Smooth muscle cell (in vitro differentiated cells): ENCODE measurements at regions not wholly inside any gene's neighbourhood (a gene's known extent, or its start where the extent isn't known, plus 50 kb on each side); places are given as distances from the start of the nearest gene placed in this dataset.

ENCODE experiments used
- DNase-seq: peaks from one replicate; lab custom pipeline; 2025; ENCODE audit not compliant: unreplicated experiment; lab: John Stamatoyannopoulos, UW
- H2AFZ ChIP-seq: fragments of 200-600 bp; sonication (generic); 2 replicates; pipeline ENCODE4 v1.6.0; 2016; ENCODE audit warnings: antibody characterized with exemption, low read depth, mild to moderate bottlenecking
- H3F3A ChIP-seq: fragments of 200-600 bp; sonication (generic); 2 replicates; pipeline ENCODE4 v1.6.0; 2017; ENCODE audit warnings: antibody characterized with exemption, low read depth
- H3K27ac ChIP-seq: fragments of 200-600 bp; sonication (generic); 2 replicates; pipeline ENCODE4 v1.5.1; 2016; ENCODE audit warnings: low read depth, mild to moderate bottlenecking
- H3K27me3 ChIP-seq: fragments of 200-600 bp; sonication (generic); 2 replicates; pipeline ENCODE4 v1.6.1; 2016; ENCODE audit warnings: low read depth, mild to moderate bottlenecking
- H3K36me3 ChIP-seq: fragments of 200-600 bp; sonication (generic); 2 replicates; pipeline ENCODE4 v1.5.1; 2016; ENCODE audit warnings: low read depth
- H3K4me1 ChIP-seq: fragments of 200-600 bp; sonication (generic); 2 replicates; pipeline ENCODE4 v1.5.1; 2016; ENCODE audit warnings: low read depth
- H3K4me2 ChIP-seq: fragments of 200-600 bp; sonication (generic); 2 replicates; pipeline ENCODE4 v1.6.0; 2016; ENCODE audit warnings: mild to moderate bottlenecking
- H3K4me3 ChIP-seq: fragments of 200-600 bp; sonication (generic); 2 replicates; pipeline ENCODE4 v1.5.1; 2016; ENCODE audit warnings: mild to moderate bottlenecking
- H3K79me2 ChIP-seq: fragments of 200-600 bp; sonication (generic); 2 replicates; pipeline ENCODE4 v1.6.0; 2016; ENCODE audit warnings: low read depth, mild to moderate bottlenecking
- H3K9ac ChIP-seq: fragments of 200-600 bp; sonication (generic); 2 replicates; pipeline ENCODE4 v1.6.0; 2016; ENCODE audit warnings: low read depth
- H3K9me3 ChIP-seq: fragments of 200-600 bp; sonication (generic); replicated peaks from 2 replicates; pipeline ENCODE4 v1.5.1; 2016; ENCODE audit warnings: low read depth
- H4K20me1 ChIP-seq: fragments of 200-600 bp; sonication (generic); 2 replicates; pipeline ENCODE4 v1.6.0; 2016; ENCODE audit warnings: low read depth
- WGBS: methylation state at CpG from one replicate; pipeline ENCODE4 v1.1.7; 2016; ENCODE audit warnings: low lambda C conversion rate; 5-methylcytosine and 5-hydroxymethylcytosine counted together
- TF ChIP-seq, protein P1 (sequence below): fragments of 200-600 bp; sonication (generic); IDR thresholded peaks from 2 replicates; pipeline ENCODE4 v1.5.1; 2017; ENCODE audit warnings: borderline replicate concordance, mild to moderate bottlenecking, antibody characterized with exemption; ENCODE audit not compliant: insufficient read depth, poor library complexity, severe bottlenecking

DNA sequence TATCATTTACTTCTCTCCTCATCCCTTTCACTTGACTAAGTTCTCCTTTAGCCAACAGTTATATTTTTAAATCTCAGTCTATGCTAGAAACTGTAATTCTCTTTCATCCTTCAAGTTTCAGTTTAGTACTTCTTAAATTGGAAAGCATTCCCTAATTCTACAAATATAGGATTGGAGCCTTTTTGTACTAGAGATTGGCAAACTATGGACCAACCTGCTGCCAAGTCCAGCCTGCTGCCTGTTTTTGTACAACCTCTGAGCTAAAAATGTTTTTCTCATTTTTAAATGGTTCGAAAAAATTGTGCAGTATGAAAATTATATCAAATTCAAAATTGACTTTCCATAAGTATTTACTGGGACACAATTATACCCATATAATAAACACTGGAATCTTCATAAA is 1381.5 kb upstream of the SPRY2 start:
- H3K4me3 ChIP-seq: no peak overlapping the region
- 92% methylated on average over 1 of the region's 1 CpG for WGBS
- no peak for DNase-seq
- no peaks in the 10 kb centered on the region for H3F3A ChIP-seq
- TF ChIP-seq, protein P1, sequence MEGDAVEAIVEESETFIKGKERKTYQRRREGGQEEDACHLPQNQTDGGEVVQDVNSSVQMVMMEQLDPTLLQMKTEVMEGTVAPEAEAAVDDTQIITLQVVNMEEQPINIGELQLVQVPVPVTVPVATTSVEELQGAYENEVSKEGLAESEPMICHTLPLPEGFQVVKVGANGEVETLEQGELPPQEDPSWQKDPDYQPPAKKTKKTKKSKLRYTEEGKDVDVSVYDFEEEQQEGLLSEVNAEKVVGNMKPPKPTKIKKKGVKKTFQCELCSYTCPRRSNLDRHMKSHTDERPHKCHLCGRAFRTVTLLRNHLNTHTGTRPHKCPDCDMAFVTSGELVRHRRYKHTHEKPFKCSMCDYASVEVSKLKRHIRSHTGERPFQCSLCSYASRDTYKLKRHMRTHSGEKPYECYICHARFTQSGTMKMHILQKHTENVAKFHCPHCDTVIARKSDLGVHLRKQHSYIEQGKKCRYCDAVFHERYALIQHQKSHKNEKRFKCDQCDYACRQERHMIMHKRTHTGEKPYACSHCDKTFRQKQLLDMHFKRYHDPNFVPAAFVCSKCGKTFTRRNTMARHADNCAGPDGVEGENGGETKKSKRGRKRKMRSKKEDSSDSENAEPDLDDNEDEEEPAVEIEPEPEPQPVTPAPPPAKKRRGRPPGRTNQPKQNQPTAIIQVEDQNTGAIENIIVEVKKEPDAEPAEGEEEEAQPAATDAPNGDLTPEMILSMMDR: no peak
- H3K79me2 ChIP-seq: no peaks in the 10 kb centered on the region
- no peaks in the 10 kb centered on the region for H3K27me3 ChIP-seq
- H2AFZ ChIP-seq: no peak overlapping the region
- no peaks in the 10 kb centered on the region for H4K20me1 ChIP-seq
- no peak overlapping the region for H3K4me2 ChIP-seq
- H3K9me3 ChIP-seq: no peaks in the 10 kb centered on the region
- H3K36me3 ChIP-seq: no peaks in the 10 kb centered on the region
- no peak overlapping the region for H3K27ac ChIP-seq
- H3K9ac ChIP-seq: no peak overlapping the region
- no peaks in the 10 kb centered on the region for H3K4me1 ChIP-seq

GRCh38 chr13:81721400-81721799 is 1380.5 kb upstream of the SPRY2 start:
- Histone ChIP-seq H4K20me1 (no peaks in the 10 kb centered on the region), H3K27ac (no peak overlapping the region), H3K79me2 (no peaks in the 10 kb centered on the region), H3K9me3 (no peaks in the 10 kb centered on the region), H3K27me3 (no peaks in the 10 kb centered on the region), H3K9ac (no peak overlapping the region), H3F3A (no peaks in the 10 kb centered on the region), H3K4me1 (no peaks in the 10 kb centered on the region), H3K36me3 (no peaks in the 10 kb centered on the region), H2AFZ (no peak overlapping the region), H3K4me2 (no peak overlapping the region), H3K4me3 (no peak overlapping the region)
- TF ChIP-seq, protein P1: no peak
- no peak for DNase-seq

- Histone ChIP-seq H3K4me1 (no peaks in the 10 kb centered on the region), H2AFZ (no peak overlapping the region), H3K4me3 (no peak overlapping the region), H3K79me2 (no peaks in the 10 kb centered on the region), H4K20me1 (no peaks in the 10 kb centered on the region), H3K36me3 (no peaks in the 10 kb centered on the region), H3K27me3 (no peaks in the 10 kb centered on the region), H3K9ac (no peak overlapping the region), H3F3A (no peaks in the 10 kb centered on the region), H3K9me3 (no peaks in the 10 kb centered on the region), H3K27ac (no peak overlapping the region), H3K4me2 (no peak overlapping the region)
- 84% methylated on average over 3 of the region's 3 CpGs for WGBS
- no peak for DNase-seq
- TF ChIP-seq, protein P1: no peak
These were observed 1373.6 kb upstream of the SPRY2 start for GRCh38 chr13:81714513-81714912.

- no peak overlapping the region for H2AFZ ChIP-seq
- TF ChIP-seq, protein P1: no peak
- no peak overlapping the region for H3K9ac ChIP-seq
- no peaks in the 10 kb centered on the region for H3K79me2 ChIP-seq
- H3F3A ChIP-seq: no peaks in the 10 kb centered on the region
- no peaks in the 10 kb centered on the region for H3K4me1 ChIP-seq
- H3K4me3 ChIP-seq: no peak overlapping the region
- no peaks in the 10 kb centered on the region for H3K36me3 ChIP-seq
- H3K27me3 ChIP-seq: no peaks in the 10 kb centered on the region
- WGBS: 89% methylated on average over 2 of the region's 2 CpGs
- no peak overlapping the region for H3K4me2 ChIP-seq
- no peak for DNase-seq
- no peaks in the 10 kb centered on the region for H4K20me1 ChIP-seq
- no peaks in the 10 kb centered on the region for H3K9me3 ChIP-seq
- H3K27ac ChIP-seq: no peak overlapping the region
These were observed 1372.3 kb upstream of the SPRY2 start for GRCh38 chr13:81713201-81713600.
